ENCODE measurements at regions not wholly inside any gene's neighbourhood (a gene's known extent, or its start where the extent isn't known, plus 50 kb on each side); places are given as distances from the start of the nearest gene placed in this dataset.

DNA sequence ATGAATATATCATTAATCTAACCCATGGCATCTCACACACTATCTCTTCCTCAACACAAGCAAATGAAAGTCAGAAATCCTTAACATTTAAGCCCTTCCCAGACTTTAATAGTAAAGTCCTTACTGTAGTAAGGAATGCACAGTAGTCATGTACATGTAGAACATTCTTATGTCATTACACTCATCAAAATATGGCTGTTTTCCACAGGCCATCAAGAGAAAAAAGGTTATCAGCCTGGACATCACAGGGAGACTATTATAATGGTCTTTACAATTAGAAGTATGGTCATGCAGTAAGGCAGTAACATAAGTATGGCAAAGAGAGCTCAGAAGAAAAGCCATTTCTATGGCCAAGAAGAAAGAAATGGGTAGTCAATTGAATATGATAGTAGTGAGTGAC, 121.2 kb downstream of the SLC6A15 start:
- in situ Hi-C loops (cut with MboI; ENCODE audit: low sequenced_read_pairs, unreplicated experiment) = no loop called here
- DNase-seq (ENCODE audit: low spot score) = no peak
- TF ChIP-seq, protein P1, sequence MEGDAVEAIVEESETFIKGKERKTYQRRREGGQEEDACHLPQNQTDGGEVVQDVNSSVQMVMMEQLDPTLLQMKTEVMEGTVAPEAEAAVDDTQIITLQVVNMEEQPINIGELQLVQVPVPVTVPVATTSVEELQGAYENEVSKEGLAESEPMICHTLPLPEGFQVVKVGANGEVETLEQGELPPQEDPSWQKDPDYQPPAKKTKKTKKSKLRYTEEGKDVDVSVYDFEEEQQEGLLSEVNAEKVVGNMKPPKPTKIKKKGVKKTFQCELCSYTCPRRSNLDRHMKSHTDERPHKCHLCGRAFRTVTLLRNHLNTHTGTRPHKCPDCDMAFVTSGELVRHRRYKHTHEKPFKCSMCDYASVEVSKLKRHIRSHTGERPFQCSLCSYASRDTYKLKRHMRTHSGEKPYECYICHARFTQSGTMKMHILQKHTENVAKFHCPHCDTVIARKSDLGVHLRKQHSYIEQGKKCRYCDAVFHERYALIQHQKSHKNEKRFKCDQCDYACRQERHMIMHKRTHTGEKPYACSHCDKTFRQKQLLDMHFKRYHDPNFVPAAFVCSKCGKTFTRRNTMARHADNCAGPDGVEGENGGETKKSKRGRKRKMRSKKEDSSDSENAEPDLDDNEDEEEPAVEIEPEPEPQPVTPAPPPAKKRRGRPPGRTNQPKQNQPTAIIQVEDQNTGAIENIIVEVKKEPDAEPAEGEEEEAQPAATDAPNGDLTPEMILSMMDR (IDR thresholded peaks at IDR 0.05; ENCODE audit: borderline replicate concordance, control extremely low read depth, extremely low read depth, insufficient read depth, missing control alignments) = no peak

- no peak for DNase-seq (ENCODE audit: low spot score)
- in situ Hi-C loops (cut with MboI; ENCODE audit: low sequenced_read_pairs, unreplicated experiment) = no loop called here
- TF ChIP-seq, protein P1 (IDR thresholded peaks at IDR 0.05; ENCODE audit: borderline replicate concordance, control extremely low read depth, extremely low read depth, insufficient read depth, missing control alignments) = no peak
Observed at GRCh38 chr12:84789184-84789583, 123.4 kb downstream of the SLC6A15 start.

GRCh38 chr12:84787253-84787652, 125.3 kb downstream of the SLC6A15 start:
- TF ChIP-seq, protein P1 (IDR thresholded peaks at IDR 0.05; ENCODE audit: borderline replicate concordance, control extremely low read depth, extremely low read depth, insufficient read depth, missing control alignments) = no peak
- DNase-seq (ENCODE audit: low spot score) = no peak
- in situ Hi-C loops (cut with MboI; ENCODE audit: low sequenced_read_pairs, unreplicated experiment) = no loop called here

GRCh38 chr12:84786622-84787021, 126.0 kb downstream of the SLC6A15 start:
- TF ChIP-seq, protein P1 (IDR thresholded peaks at IDR 0.05; ENCODE audit: borderline replicate concordance, control extremely low read depth, extremely low read depth, insufficient read depth, missing control alignments) = no peak
- in situ Hi-C loops (cut with MboI; ENCODE audit: low sequenced_read_pairs, unreplicated experiment) = no loop called here
- DNase-seq (ENCODE audit: low spot score) = no peak

- no peak for DNase-seq (ENCODE audit: low spot score)
- in situ Hi-C loops (cut with MboI; ENCODE audit: low sequenced_read_pairs, unreplicated experiment) = no loop called here
- TF ChIP-seq, protein P1 (IDR thresholded peaks at IDR 0.05; ENCODE audit: borderline replicate concordance, control extremely low read depth, extremely low read depth, insufficient read depth, missing control alignments) = no peak
Observed at GRCh38 chr12:84785951-84786350, 126.6 kb downstream of the SLC6A15 start.

DNA sequence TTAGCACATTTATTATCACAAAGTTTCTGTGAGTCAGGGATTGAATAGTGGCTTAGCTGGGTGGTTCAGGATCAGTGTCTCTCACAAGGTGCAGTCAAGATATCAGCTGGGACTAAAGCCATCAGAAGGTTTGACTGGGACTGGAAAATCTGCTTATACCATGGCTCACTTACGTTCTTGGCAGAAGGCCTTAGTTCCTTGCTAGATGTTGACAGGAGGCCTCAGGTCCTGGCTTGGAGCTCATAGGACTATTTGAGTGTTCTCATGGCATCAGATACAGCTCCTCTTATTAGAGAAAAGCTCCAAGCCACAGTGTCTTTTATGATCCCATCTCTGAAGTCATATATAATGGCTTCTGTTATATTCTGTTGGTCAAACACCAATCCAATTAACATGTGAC, 127.3 kb downstream of the SLC6A15 start:
- no peak for DNase-seq (ENCODE audit: low spot score)
- TF ChIP-seq, protein P1 (IDR thresholded peaks at IDR 0.05; ENCODE audit: borderline replicate concordance, control extremely low read depth, extremely low read depth, insufficient read depth, missing control alignments) = no peak
- in situ Hi-C loops (cut with MboI; ENCODE audit: low sequenced_read_pairs, unreplicated experiment) = no loop called here

GRCh38 chr12:84779169-84779568, 133.4 kb downstream of the SLC6A15 start:
- TF ChIP-seq, protein P1 (IDR thresholded peaks at IDR 0.05; ENCODE audit: borderline replicate concordance, control extremely low read depth, extremely low read depth, insufficient read depth, missing control alignments) = no peak
- in situ Hi-C loops (cut with MboI; ENCODE audit: low sequenced_read_pairs, unreplicated experiment) = no loop called here
- DNase-seq (ENCODE audit: low spot score) = no peak
